DND-41 (cell line): ENCODE measurements at regions not wholly inside any gene's neighbourhood (a gene's known extent, or its start where the extent isn't known, plus 50 kb on each side); places are given as distances from the start of the nearest gene placed in this dataset.

ENCODE experiments used
- EZH2 ChIP-seq: IDR thresholded peaks from 3 replicates; pipeline ENCODE4 v1.6.1; 2012; ENCODE audit warnings: borderline replicate concordance, low read depth, mild to moderate bottlenecking, moderate library complexity, low read length, inconsistent platforms; ENCODE audit not compliant: severe bottlenecking
- TF ChIP-seq, protein P1 (sequence below): IDR thresholded peaks from 2 replicates; pipeline ENCODE4 v1.5.1; 2012; ENCODE audit warnings: borderline replicate concordance, low read length, moderate library complexity, mild to moderate bottlenecking; ENCODE audit not compliant: poor library complexity, severe bottlenecking; ENCODE audit errors: extremely low read depth

DNA sequence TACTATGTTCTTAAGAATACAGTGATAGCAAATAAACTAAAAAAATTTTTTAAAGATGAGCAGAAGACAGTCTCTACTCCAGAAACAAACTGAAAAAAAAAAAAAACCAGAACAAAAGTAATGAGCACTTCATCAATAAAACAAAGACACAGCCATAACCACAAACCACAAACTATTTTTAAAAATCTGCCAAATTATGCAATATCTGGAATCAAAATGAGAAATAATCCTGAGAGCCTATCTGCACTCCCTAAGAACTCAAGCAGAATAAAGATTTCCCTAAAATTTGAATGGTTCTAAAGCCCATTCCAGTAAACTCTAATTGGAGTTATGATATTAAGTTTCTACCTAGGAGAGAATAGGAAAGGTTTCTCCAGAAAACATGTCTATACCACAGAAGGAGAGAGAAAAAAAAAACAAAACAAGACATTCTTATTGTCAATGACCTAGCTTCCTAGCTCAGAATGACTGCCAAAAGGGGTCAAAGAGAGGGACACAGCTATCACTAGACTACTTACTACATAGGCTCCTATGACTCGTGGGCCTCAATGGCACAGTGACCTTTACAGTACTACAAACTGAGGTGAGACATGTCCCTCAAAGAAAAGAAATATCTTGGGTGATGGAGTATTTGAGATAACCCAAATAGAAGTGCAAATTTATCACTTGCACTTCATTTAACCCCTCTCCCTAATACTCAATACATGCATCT lies 262.8 kb downstream of the ZEB2 start:
- TF ChIP-seq, protein P1, sequence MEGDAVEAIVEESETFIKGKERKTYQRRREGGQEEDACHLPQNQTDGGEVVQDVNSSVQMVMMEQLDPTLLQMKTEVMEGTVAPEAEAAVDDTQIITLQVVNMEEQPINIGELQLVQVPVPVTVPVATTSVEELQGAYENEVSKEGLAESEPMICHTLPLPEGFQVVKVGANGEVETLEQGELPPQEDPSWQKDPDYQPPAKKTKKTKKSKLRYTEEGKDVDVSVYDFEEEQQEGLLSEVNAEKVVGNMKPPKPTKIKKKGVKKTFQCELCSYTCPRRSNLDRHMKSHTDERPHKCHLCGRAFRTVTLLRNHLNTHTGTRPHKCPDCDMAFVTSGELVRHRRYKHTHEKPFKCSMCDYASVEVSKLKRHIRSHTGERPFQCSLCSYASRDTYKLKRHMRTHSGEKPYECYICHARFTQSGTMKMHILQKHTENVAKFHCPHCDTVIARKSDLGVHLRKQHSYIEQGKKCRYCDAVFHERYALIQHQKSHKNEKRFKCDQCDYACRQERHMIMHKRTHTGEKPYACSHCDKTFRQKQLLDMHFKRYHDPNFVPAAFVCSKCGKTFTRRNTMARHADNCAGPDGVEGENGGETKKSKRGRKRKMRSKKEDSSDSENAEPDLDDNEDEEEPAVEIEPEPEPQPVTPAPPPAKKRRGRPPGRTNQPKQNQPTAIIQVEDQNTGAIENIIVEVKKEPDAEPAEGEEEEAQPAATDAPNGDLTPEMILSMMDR = no peak
- TF ChIP-seq EZH2 = no peak
